ENCODE measurements at regions not wholly inside any gene's neighbourhood (a gene's known extent, or its start where the extent isn't known, plus 50 kb on each side); places are given as distances from the start of the nearest gene placed in this dataset.

DNA sequence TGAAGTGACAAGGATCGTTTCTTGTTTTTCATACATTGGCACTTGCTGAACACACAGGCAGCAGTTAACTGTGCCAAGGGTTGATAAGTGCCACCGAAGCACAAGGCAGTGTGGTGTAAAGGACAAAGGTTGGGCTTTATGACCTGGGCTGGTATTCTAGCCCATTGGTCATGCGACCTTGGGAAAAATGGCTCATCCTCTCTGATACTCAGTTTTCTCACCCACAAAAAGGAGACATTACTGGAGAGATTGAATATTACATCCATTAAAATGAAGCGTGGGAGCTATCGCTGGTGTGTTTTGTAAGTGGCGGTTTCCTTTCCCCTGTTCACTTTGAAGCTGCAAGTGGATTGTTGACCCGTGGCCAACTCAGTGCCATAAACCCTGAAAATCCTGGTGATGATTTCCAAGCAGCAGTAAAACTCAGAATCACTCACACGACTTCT is 216.9 kb downstream of the HAPSTR1 start:
- DNase-seq, result no peak

DNA sequence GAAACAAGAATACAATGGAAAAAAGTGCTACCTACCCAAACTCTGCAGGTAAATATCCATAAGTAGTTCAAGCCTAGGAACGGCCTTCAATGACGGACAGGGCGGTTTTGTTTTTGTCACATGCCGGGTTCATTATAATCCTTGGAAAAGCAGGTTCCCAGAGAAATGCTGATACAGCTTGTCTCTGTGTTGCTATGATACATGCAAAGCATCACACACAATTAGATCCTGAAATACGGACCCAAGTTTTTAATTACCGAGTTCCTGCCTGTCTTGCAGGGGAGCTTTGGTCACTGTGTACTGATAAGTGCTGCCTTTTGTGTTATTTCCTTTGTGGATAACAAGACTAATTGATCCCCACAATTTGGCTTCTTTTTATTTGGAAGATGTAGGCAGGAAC is 217.4 kb downstream of the HAPSTR1 start:
- DNase-seq, result no peak

DNA sequence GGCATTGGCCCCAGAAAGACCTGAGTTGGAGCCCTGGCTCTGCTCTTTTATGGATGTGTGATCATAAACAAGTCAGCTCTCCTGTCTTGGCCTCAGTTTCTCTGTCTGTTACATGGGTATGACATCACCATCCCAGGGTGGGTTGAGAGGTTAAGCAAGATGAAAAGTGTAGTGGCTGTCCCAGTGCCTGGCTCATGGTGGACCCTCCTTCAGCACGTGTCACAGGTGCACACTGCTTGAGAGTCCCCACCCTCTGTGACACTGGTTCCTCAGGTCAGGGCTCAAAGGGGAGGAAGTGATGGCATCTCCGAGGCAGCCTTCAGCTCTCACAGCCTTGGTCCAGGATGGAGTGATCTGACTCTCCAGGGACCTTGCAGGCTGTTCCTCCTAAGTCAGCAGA is 218.4 kb downstream of the HAPSTR1 start:
- no peak for DNase-seq

DNA sequence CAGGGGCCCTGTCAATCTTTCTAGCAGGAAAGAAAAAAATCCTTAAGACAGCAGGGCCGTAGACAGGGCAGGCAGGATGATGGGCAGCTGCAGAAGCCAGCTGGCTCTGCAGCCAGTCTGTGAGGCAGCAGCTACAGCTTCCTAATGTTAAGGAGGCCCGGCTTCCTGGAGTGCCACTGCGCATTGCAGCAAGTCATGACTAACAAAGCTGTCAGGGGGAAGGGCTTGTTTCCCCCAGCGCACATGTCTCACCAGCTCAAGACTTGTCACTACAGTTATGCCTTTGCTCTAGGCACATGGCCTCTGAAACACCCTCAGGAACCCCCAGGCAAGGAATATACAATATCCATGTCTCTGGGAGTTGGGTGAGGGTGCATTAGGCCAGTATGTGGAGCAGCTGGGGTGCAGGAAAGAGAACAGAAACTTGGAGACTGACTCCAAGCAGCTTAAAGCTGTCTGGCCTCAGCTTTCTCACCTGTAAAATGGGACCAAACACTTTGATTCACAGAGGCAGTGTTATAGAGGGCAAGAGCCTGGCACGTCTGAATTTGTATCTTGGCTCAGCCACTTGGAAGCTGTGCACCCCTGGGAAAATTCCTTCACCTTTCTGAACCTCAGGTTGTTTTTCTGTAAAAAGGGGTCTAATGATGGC is 220.0 kb downstream of the HAPSTR1 start:
- no peak for DNase-seq

DNA sequence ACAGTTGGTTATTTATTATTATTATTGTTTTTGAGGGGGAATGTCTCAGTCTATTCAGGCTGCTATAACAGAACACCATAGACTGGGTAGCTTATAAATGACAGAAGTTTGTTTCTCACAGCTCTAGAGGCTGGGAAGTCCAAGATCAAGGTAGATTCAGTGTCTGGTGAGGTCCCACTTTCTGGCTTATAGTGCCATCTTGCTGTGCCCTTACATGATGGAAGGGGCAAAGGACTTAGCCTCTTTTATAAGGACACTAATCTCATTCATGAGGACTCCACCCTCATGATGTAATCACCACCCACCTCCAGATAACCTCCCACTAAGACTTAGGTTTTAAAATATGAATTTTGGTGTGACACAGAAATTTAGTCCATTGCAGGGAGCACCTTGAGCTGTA is 224.6 kb downstream of the HAPSTR1 start:
- no peak for DNase-seq

DNA sequence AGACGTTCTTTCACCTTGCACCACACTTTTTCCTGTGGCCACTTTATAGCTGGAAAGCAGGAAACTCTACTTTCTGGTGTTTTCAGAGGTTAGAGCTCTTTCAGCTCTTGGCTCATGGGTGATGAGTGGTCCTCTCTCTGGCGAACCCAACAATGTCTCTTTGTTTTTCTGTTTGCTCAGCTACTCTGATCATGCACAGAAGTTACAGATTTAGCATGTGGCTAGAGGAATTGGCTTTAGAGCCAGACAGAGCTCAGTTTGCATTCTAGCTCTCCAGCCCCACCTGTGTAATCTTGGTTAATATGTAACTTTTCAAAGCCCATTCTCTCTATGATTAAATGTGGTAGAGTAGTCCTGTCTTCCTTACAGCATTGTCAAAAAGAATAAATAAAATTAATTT is 225.2 kb downstream of the HAPSTR1 start:
- DNase-seq, result no peak

DNA sequence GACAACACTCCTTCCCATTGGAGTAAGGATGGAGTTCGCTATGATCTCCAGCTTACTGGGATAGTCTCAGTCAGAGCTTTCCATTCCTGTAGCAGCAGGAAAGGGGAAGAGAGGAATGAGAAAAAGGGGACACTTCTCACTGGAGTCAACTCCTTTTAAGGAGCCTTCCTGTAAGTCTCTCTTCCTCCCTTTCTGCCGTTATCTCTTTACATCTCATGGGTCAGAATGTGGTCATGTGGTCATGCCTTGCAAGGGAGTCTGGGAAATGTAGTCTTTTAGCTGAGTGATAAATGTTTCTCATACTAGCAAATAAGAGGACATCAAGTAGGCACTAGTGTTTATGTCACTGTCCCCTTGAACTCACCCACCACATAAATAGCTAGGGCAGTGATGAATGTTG is 227.3 kb downstream of the HAPSTR1 start:
- no peak for DNase-seq

DNA sequence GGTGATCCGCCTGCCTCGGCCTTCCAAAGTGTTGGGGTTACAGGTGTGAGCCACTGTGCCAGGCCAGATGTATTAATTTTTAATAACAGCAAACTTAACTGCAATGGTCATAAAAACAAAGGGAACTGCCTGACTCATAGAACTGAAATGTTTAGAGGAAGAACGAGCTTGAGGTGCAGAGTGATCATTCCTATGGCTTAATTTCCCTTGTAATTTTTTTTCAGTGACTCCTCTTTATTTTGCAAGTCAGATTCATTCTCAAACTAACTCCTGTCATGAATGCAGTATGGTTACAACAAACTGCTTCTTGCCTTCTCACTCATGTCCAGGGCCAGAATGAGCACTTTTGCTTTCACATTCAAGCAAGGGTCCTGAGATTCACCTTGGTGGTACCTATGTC is 231.3 kb downstream of the HAPSTR1 start:
- DNase-seq, result no peak

DNA sequence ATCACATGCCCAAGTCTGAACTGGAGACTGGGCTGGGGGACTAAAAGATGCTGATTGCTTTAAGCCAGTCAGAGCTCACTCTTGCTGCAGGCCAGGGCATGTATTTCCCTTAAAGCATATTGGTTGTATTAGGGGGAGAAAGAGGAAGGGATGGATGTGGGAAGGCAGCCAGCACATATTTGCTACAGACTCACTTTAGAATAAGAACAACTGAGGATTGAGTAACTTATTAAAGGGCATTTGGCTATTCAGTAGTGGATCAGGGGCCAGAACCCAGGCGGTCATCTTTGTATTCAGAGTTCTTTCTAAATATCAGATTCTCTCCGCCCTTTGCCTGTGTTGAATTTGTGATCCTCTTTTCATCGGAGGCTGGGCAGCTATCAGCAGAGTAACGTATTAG is 231.7 kb downstream of the HAPSTR1 start:
- DNase-seq, result no peak

DNA sequence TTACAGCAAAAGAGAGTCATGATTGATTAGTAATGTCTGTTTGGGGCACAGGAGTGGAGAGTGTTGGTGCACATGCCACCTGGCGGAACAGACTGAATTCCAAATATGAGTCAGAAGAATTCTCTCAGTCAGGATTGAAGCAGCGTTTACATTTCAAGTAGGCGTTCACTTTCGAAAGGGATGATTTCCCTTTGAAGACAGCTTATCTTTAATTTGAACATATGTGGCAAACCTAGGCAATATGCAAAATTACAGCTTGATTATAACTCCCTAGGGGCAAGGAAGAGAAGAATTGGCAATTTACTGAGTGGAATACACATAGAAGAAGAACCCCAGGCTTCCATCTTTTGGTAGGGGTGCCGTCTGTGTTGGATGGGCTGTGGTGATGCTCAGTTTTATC is 235.8 kb downstream of the HAPSTR1 start:
- DNase-seq, result no peak

DNA sequence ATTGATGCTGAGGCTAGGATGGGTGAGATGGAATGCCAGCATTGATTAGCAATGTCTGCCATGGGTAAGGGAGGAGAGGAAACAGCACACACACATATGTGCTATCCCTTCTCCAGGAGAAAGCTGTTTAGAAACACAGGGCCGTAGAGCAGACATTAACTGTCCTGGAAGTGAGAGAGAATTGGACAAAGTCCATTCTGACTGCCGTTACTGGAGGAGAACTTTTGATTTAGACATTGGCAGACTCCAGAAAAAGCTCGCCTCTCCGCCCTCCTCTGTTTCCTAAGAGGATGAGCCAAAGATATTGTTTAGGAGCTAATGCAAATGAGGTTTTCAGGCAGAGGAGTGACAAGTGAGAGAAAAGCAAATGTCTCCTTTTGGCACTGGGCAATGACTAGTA is 237.0 kb downstream of the HAPSTR1 start:
- no peak for DNase-seq

DNA sequence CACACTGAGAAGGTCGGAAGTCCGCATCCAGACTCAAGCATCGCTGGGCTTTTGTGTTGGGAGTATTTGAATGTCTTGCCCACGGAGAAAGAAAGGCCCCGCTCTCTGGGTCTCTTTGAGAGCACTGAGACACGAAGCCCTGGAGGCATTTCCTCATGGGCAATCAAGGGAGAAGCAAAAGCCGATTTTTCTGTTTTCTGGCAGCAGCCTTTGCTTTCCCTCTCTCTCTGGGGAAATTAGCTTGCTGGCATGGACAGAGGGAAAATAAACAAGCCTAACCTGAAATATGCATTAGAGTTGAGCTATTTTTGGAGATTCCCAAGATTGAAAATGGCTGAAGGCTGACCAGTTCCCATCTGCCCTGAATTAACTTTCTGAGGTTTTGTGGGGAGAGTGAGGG is 238.7 kb downstream of the HAPSTR1 start:
- no peak for DNase-seq

DNA sequence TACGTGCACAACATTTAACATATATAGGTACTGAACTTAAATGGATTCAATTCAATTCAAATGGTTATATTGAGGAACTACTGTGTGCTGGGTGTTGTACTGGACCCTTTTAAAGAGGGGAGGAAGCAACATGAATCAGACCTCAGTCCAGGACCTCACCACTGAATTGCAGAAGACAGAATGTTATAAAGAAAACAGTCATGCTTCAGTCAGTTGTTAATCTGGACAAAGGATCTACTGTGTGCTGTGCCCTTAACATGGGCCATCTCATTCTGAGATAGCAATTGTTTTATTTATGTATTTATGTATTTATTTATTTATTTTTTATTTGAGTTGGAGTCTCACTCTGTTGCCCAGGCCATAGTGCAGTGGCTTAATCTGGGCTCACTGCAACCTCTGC is 240.1 kb downstream of the HAPSTR1 start:
- no peak for DNase-seq

DNA sequence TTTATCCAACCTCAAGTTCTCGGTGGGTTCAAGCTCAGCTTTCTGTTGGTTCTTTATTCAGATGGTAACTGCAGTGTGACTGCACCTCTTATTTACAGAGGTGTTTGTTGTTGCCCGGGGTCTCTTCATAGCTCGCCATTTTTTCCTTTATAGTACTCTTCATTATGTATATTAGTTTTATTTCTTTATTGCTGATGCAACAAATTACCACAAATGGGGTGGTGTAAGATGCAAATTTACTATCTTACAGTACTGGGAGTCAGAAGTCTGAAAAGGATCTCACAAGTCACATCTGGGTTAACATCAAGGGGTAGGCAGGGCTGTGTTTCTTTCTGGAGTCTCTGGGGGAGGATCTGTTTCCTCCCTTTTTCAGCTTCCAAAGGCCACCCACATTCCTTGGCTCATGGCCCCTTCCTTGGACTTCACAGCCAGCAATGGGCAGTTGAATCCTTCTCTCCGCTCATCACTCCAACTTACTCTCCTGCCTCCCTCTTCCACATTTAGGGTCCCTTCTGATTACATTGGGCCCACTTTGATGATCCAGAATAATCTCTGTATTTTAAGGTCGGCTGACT is 241.2 kb downstream of the HAPSTR1 start:
- no peak for DNase-seq

DNA sequence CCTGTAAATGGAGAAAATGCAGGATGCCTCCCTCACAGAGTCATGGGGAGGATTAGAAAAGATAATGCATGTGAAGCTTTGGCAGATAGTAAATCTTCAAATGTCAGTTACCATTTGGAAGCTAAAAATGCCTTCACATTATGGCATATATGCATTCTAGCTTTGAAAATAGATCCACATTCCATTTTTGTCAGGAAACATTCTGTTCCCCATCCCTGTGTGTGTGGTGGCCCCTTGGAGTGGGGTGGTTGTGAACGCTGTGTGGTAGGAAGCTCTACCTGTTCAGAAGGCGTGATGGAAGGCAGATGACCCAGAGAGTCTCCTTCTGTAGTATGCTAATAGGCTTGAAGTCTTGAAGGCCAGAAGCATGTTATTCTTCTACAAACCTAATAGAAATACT is 242.0 kb downstream of the HAPSTR1 start:
- no peak for DNase-seq

DNA sequence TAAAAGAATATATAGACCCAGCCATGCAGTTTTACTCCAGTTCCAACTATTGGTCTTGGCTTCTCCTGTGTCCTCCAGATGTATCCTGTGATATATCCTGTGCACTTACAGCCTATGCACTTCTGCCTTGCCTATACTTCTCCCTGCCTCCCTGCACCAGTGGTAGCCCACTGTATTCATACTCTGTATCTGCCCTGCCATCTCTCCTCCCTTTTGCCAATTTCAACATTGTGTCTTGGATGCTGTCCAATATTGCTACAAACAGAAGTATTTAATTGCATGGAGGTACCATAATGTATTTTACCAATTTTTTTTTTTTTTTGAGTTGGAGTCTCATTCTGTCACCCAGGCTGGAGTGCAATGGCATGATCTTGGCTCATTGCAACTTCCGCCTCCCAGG is 242.7 kb downstream of the HAPSTR1 start:
- DNase-seq, result no peak

DNA sequence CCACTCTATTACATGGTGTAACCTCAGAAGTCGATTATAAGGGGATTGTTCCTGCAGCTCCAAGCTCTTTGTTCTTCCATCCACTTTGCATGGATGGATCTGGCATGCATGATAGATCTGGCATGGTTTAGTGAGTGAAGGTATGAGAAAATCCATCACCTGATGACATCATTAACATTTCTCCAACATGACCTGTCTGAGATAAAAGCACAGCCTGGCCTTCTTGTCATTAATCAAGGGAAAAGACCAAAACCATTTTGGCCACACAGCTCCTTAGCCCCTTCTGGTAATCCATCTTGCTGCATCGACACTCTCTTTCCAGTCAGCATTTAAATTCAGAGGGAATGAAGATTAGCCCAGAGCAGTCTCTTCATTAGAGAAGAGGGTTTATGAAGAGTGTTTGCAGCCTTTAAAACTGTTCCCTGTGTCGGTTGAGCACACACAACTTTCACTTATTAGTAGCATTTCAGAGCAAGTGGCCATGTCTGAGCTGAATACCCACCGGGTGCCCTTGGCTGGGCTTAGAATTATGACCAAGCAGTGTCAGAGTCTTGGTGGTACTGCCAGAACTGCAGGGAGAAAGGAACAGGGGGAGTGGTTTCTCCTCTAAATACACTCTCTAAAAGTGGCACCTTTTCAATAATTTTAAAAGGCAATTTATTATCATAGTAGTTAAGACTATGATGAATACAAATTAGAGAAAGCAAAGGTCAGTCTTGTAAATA is 246.0 kb downstream of the HAPSTR1 start:
- no peak for DNase-seq

DNA sequence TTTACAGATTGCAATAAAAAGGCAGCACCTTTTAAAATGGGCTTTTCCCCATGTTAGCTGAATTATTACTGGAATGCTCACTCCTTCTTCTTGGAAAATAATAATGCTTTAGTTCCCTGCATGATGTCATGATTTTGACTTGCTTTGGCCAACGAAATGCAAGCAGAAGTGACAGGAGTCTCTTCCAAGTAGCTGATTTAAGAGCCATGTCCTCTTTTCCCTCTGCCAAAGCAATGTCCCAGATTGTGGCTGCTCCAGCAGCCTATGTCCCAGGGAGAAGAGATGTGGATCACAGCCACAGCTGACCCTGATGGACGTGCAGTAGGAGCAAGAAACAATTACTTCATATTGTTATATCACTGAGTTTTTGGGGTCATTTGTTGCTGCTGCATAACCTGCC is 246.6 kb downstream of the HAPSTR1 start:
- DNase-seq, result no peak

DNA sequence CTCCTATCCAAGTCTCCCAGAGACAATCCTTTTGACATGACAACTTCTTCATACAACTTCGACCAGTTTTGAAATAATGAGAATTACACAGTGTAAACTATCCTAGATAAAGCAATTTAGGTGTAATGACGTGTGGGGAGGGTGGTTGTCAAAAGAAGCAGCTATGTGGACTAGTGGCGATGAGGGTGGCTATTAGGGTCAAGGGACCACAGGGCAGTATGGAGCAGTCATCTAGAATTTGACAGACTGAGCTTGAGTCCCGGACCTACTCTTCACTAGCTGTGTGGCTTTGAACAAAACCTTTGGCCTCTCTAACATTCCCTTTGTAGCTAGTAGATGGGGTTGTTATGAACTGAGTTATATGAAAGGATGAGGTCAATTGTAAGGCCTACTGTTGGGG is 247.1 kb downstream of the HAPSTR1 start:
- no peak for DNase-seq

DNA sequence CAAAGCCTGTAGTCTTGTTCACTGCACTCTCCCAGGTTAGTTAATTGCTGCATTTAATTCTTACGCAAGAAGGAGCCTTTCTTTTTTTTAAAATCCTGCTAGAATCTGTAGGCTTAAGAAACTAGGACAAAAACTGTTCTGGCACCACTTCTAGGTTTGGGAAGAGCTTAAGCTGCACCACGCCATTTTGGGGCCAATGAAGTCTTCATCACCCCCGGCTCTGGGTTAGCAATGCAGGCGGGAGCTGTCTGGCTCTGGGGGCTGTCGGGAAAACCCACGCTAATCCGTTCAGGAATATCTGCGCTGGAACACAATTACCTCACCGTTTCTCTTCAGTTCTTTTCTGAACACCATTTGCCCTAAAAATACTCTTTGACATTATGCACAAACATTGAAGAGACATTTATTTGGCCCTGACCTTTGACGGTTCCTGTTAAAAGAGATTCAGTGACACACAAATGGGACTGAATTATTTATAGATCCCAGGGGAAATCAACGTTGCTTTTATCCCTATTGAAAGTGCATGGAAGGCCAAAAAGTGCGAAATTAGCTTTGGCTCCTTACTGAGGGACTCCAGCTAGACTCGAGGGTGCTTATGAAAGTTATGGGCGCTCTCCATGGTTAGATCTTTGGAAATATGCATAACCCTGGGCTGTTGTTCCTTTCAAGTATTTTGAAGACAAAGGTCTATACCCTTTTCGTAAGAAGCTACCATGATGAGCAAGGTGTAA is 249.2 kb downstream of the HAPSTR1 start:
- DNase-seq, result no peak

DNA sequence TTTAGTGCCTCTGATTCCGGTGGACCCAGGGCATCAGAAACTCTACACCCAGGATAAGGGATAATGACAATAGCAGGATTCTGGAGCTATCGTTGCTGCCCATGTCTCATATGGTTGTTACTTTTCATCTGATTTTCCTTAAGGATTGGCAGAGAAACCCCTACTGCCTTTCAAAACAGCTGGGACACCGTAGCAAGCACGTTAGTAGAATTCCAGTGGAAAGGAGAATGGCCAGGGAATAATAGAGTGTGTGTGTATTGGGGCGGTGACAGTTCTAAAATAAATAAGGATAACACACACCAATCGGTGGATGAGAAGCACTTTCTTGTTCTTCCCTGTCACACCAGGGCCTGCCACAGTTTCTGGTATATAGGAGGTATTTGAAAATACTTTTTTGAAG is 251.8 kb downstream of the HAPSTR1 start:
- DNase-seq, result no peak

DNA sequence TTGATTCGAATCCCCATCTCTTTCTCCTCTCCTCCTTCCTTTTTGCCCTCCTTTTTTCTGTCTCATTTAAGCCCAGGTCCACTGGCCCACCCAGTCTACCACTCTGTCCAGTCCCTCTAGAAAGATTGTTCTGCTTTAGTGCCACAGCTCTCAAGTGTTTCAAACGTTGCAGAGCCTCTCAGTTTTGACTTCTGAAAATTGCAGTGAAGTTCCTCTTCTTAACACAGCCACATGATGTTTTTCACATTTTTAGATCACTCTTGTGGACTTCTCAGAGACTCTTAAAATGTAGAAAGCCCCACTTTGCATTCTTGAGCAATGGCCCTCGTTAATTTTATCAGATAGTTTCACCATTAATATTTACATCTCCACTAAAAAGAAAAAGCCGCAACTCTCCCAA is 253.1 kb downstream of the HAPSTR1 start:
- no peak for DNase-seq

DNA sequence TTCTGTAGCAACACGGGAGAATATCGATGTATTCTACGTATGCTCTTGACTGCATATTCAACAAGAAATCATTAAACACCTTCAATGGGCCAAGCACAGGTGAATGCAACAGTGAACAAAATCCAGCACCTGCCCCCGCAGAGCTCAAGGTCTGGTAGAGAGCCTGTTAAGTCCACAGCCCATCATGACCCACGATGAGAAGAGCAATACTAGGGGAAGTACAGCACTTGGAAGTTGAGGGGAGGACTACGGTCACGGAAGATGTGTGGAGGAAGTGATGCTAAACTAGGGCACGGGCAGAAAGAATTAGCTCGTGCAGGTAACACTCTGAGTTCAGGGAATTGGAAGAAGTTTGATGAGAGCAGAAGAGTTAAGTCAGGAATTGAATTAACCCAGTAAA is 253.6 kb downstream of the HAPSTR1 start:
- no peak for DNase-seq

DNA sequence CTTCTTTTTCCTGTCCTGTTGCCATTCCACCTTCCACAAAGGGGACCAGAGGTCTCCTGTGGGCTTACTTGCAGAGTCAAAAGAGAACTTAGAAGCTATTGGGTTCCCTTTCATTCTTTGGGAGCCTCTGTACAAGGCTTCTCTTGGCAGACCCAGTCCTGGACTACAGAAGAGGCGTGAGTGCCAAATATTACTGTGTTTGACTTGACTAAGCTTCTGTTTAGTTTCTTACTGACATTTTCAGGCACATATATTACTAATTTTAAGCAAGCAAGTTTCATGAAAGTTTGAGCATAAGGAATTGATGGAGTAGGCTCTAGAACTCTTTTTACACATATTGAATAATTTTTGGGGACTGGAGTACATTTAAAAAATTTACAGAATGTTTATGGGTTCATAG is 254.4 kb downstream of the HAPSTR1 start:
- no peak for DNase-seq

Measured in stimulated activated CD8-positive, alpha-beta memory T cell treated with anti-CD3 and anti-CD28 coated beads, Interleukin-4, amount 100 ng/mL, for 48 hours (primary cell).